ENCODE measurements at regions not wholly inside any gene's neighbourhood (a gene's known extent, or its start where the extent isn't known, plus 50 kb on each side); places are given as distances from the start of the nearest gene placed in this dataset.

DNA sequence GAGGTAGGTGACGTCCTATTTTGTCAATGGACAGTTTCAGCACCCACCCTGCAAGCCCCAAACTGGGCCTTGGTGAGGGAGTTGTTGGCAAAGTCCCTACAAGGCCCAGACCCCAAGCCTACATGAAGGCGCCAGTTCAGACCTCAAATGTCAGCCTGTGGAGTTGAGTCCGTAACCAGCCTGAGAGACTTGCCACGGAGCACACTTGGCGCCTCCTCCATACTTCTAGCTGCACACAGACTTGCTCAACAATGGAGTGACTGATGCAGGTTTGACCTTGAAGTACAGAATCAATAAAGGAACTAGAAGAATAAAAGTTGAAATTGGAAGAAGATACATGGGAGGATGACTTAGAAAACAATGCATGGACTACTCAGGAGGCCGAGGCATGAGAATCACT, 134.3 kb downstream of the PROX1 start:
- no peak overlapping the region for H3K4me3 Mint-ChIP-seq
- peaks cover 15 to 16% of the 10 kb centered on the region in 2 experiments for H3K9me3 Mint-ChIP-seq

More for the DNA sequence above, 134.3 kb downstream of the PROX1 start:
- H3K9me3 ChIP-seq (ENCODE audit: control insufficient read depth, low read depth, low read length), result peaks cover 8% of the 10 kb centered on the region
- H3K79me1 ChIP-seq (ENCODE audit: insufficient read depth, low read depth, low read length, poor library complexity, severe bottlenecking), result no peaks in the 10 kb centered on the region
- no peak overlapping the region for H3T11ph ChIP-seq (ENCODE audit: low read length)
- H2BK12ac ChIP-seq (ENCODE audit: insufficient read length, low read depth, low read length), result no peak overlapping the region
- no peak overlapping the region for H4K5ac ChIP-seq (ENCODE audit: insufficient read length, low read depth, low read length)
- no peak overlapping the region for H4K8ac ChIP-seq (replicated peaks; ENCODE audit: insufficient read length, low read depth, low read length)
- peaks cover 0 to 14% (median 9%) of the 10 kb centered on the region in 3 experiments; a peak in 5 of 7 replicates for H3K36me3 Mint-ChIP-seq (ENCODE audit: insufficient read depth in 1 of 3, low read depth in 3 of 3)
- no peak overlapping the region for H4K91ac ChIP-seq (ENCODE audit: insufficient read length, low read depth, low read length)
- H2BK5ac ChIP-seq (ENCODE audit: insufficient read length, low read length), result no peak overlapping the region
- H3K27me3 Mint-ChIP-seq (ENCODE audit: low read depth), result peaks cover 7% of the 10 kb centered on the region; the same call in 1 of the 2 replicates
- no peak overlapping the region for H2BK20ac ChIP-seq (ENCODE audit: low read depth, low read length, poor library complexity, severe bottlenecking)
- H3K27ac Mint-ChIP-seq, result no peak overlapping the region
- no peaks in the 10 kb centered on the region for H3K4me1 ChIP-seq (ENCODE audit: insufficient read depth, low read length)
- H2BK120ac ChIP-seq (ENCODE audit: low read depth, low read length, poor library complexity, severe bottlenecking), result no peak overlapping the region
- no peak overlapping the region for H2AFZ ChIP-seq (ENCODE audit: low read length)
- H3K14ac ChIP-seq (ENCODE audit: insufficient read depth, low read length), result 0 out of 2 replicates have a peak overlapping the region, but pooled peaks have one; percentile 47
- H3K79me2 ChIP-seq (ENCODE audit: insufficient read depth, low read length), result no peaks in the 10 kb centered on the region
- H3K23ac ChIP-seq (ENCODE audit: insufficient read length, low read depth, low read length), result no peak overlapping the region
- DNase-seq, result no peak
- H2AK5ac ChIP-seq (ENCODE audit: insufficient read length, low read length), result no peak overlapping the region
- TF ChIP-seq, protein P1, sequence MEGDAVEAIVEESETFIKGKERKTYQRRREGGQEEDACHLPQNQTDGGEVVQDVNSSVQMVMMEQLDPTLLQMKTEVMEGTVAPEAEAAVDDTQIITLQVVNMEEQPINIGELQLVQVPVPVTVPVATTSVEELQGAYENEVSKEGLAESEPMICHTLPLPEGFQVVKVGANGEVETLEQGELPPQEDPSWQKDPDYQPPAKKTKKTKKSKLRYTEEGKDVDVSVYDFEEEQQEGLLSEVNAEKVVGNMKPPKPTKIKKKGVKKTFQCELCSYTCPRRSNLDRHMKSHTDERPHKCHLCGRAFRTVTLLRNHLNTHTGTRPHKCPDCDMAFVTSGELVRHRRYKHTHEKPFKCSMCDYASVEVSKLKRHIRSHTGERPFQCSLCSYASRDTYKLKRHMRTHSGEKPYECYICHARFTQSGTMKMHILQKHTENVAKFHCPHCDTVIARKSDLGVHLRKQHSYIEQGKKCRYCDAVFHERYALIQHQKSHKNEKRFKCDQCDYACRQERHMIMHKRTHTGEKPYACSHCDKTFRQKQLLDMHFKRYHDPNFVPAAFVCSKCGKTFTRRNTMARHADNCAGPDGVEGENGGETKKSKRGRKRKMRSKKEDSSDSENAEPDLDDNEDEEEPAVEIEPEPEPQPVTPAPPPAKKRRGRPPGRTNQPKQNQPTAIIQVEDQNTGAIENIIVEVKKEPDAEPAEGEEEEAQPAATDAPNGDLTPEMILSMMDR (conservative IDR thresholded peaks at IDR 0.05), result no peak
- H3K4me1 Mint-ChIP-seq, result peaks cover 16 to 19% of the 10 kb centered on the region in 2 experiments
- no peak overlapping the region for H2BK15ac ChIP-seq (ENCODE audit: low read depth, low read length)
- no peak overlapping the region for H3K9ac ChIP-seq (ENCODE audit: extremely low read depth, insufficient read length, low read length)
- H3K27me3 ChIP-seq (ENCODE audit: insufficient read depth, low read length), result no peaks in the 10 kb centered on the region
- no peak overlapping the region for H3K56ac ChIP-seq (ENCODE audit: insufficient read length, low read depth, low read length)
- no peak overlapping the region for H3K18ac ChIP-seq (ENCODE audit: insufficient read length, low read depth, low read length)
- no peak overlapping the region for H3K4ac ChIP-seq (ENCODE audit: low read depth, low read length)
- no peaks in the 10 kb centered on the region for H3K23me2 ChIP-seq (ENCODE audit: insufficient read length, low read depth, low read length, poor library complexity, severe bottlenecking)
- H4K20me1 ChIP-seq (ENCODE audit: control insufficient read depth, insufficient read depth, insufficient read length), result no peaks in the 10 kb centered on the region
- no CpG with 5 or more reads among the region's 6 CpGs for WGBS (ENCODE audit: extremely low coverage, insufficient read length, low lambda C conversion rate)
- no peak overlapping the region for H3K4me2 ChIP-seq (ENCODE audit: insufficient read depth, insufficient read length, low read length)
- no peak overlapping the region for H3K27ac ChIP-seq (ENCODE audit: insufficient read length, low read depth, low read length)

Data from H9 (cell line).